GM23338 (cell line): ENCODE measurements at regions not wholly inside any gene's neighbourhood (a gene's known extent, or its start where the extent isn't known, plus 50 kb on each side); places are given as distances from the start of the nearest gene placed in this dataset.

Source experiments
- EZH2 ChIP-seq: fragments of 200-600 bp; sonication (generic); IDR thresholded peaks from one replicate; pipeline ENCODE4 v1.8.0; 2017; ENCODE audit warnings: antibody characterized with exemption, mild to moderate bottlenecking, low read depth; ENCODE audit not compliant: unreplicated experiment
- EZH2phosphoT487 ChIP-seq: fragments of 200-600 bp; sonication (generic); IDR thresholded peaks from one replicate; pipeline ENCODE4 v1.8.1; 2018; ENCODE audit warnings: antibody characterized with exemption; ENCODE audit not compliant: unreplicated experiment
- POLR2AphosphoS5 ChIP-seq: IDR thresholded peaks from 2 replicates; pipeline ENCODE4 v1.6.1; 2016; ENCODE audit warnings: antibody characterized with exemption, low read depth
- TF ChIP-seq, protein P1 (sequence below), 2 experiments: fragments of 200-600 bp in 1 of 2; sonication (generic) in 1 of 2; conservative IDR thresholded peaks; 2 replicates each; pipeline versions ENCODE4 v1.5.1 to v1.6.1; 2016 to 2017; ENCODE audit warnings: antibody characterized with exemption in 2 of 2, low read depth in 2 of 2, mild to moderate bottlenecking in 2 of 2, moderate library complexity in 1 of 2
- TF ChIP-seq, protein P2 (sequence below): IDR thresholded peaks from one replicate; pipeline ENCODE4 v1.6.1; 2018; ENCODE audit warnings: antibody characterized with exemption; ENCODE audit not compliant: unreplicated experiment

DNA sequence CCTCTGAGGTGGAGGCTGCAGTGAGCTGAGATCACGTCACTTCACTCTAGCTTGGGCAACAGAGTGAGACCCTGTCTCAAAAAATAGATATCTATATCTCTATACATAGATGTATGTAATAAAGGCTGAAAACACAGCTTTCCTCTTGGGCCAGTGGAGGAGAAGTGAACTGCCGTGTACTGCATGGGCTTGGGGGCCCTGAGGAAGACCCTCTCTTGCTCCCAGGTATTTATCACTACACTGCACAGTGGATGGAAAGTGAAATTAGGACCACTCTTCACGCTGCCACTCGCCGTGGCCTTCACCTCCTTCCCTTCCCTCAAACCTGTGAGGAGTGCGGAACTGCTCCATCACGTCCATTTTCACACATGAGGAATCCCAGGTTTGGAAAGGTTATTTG is 68.8 kb upstream of the SIAH1 start:
- TF ChIP-seq, protein P1, sequence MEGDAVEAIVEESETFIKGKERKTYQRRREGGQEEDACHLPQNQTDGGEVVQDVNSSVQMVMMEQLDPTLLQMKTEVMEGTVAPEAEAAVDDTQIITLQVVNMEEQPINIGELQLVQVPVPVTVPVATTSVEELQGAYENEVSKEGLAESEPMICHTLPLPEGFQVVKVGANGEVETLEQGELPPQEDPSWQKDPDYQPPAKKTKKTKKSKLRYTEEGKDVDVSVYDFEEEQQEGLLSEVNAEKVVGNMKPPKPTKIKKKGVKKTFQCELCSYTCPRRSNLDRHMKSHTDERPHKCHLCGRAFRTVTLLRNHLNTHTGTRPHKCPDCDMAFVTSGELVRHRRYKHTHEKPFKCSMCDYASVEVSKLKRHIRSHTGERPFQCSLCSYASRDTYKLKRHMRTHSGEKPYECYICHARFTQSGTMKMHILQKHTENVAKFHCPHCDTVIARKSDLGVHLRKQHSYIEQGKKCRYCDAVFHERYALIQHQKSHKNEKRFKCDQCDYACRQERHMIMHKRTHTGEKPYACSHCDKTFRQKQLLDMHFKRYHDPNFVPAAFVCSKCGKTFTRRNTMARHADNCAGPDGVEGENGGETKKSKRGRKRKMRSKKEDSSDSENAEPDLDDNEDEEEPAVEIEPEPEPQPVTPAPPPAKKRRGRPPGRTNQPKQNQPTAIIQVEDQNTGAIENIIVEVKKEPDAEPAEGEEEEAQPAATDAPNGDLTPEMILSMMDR (conservative IDR thresholded peaks at IDR 0.05; ENCODE audit: low read depth in 2 of 2): no peak
- no peak for TF ChIP-seq EZH2
- no peak for TF ChIP-seq POLR2AphosphoS5
- no peak for TF ChIP-seq EZH2phosphoT487
- TF ChIP-seq, protein P2, sequence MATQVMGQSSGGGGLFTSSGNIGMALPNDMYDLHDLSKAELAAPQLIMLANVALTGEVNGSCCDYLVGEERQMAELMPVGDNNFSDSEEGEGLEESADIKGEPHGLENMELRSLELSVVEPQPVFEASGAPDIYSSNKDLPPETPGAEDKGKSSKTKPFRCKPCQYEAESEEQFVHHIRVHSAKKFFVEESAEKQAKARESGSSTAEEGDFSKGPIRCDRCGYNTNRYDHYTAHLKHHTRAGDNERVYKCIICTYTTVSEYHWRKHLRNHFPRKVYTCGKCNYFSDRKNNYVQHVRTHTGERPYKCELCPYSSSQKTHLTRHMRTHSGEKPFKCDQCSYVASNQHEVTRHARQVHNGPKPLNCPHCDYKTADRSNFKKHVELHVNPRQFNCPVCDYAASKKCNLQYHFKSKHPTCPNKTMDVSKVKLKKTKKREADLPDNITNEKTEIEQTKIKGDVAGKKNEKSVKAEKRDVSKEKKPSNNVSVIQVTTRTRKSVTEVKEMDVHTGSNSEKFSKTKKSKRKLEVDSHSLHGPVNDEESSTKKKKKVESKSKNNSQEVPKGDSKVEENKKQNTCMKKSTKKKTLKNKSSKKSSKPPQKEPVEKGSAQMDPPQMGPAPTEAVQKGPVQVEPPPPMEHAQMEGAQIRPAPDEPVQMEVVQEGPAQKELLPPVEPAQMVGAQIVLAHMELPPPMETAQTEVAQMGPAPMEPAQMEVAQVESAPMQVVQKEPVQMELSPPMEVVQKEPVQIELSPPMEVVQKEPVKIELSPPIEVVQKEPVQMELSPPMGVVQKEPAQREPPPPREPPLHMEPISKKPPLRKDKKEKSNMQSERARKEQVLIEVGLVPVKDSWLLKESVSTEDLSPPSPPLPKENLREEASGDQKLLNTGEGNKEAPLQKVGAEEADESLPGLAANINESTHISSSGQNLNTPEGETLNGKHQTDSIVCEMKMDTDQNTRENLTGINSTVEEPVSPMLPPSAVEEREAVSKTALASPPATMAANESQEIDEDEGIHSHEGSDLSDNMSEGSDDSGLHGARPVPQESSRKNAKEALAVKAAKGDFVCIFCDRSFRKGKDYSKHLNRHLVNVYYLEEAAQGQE: no peak
